Spinal cord (tissue), 9 donors: ENCODE measurements at regions not wholly inside any gene's neighbourhood (a gene's known extent, or its start where the extent isn't known, plus 50 kb on each side); places are given as distances from the start of the nearest gene placed in this dataset.

Source experiments
- DNase-seq, 6 donors: peaks; one replicate each; pipeline versions ENCODE4 v3.0.0 to v3.0.0-alpha.2; 2013 to 2015; ENCODE audit warnings: low spot score in 6 of 6, low read depth in 4 of 6
- H3K27ac ChIP-seq: one replicate; pipeline ENCODE4 v1.5.1; 2013; ENCODE audit warnings: low read depth, low read length, control low read depth
- H3K27me3 ChIP-seq: one replicate; pipeline ENCODE4 v1.6.1; 2013; ENCODE audit warnings: low read length; ENCODE audit not compliant: control insufficient read depth, insufficient read depth
- H3K36me3 ChIP-seq: one replicate; pipeline ENCODE4 v1.6.1; 2013; ENCODE audit warnings: low read length; ENCODE audit not compliant: control insufficient read depth, insufficient read depth
- H3K4me1 ChIP-seq: one replicate; pipeline ENCODE4 v1.6.1; 2013; ENCODE audit warnings: low read length; ENCODE audit not compliant: control insufficient read depth, insufficient read depth
- H3K4me3 ChIP-seq: one replicate; pipeline ENCODE4 v1.5.1; 2013; ENCODE audit warnings: low read depth, low read length, control low read depth
- H3K9me3 ChIP-seq: one replicate; pipeline ENCODE4 v1.6.1; 2013; ENCODE audit warnings: low read length; ENCODE audit not compliant: control insufficient read depth, insufficient read depth
- WGBS: methylation state at CpG from one replicate; pipeline ENCODE4 v1.1.5; 2013; ENCODE audit warnings: missing lambda C conversion rate; ENCODE audit not compliant: insufficient coverage; 5-methylcytosine and 5-hydroxymethylcytosine counted together
- donor health status: healthy.

- 73% methylated on average over 3 of the region's 7 CpGs for WGBS
- no peak overlapping the region for H3K4me3 ChIP-seq
- H3K27me3 ChIP-seq, result no peaks in the 10 kb centered on the region
- no peaks in the 10 kb centered on the region for H3K4me1 ChIP-seq
- H3K27ac ChIP-seq, result no peak overlapping the region
- no peak for DNase-seq
- no peaks in the 10 kb centered on the region for H3K36me3 ChIP-seq
- no peaks in the 10 kb centered on the region for H3K9me3 ChIP-seq
Measured at GRCh38 chr2:219844401-219845091, 217.1 kb downstream of the SLC4A3 start.

- Histone ChIP-seq H3K27ac (no peak overlapping the region), H3K27me3 (peaks cover 2% of the 10 kb centered on the region), H3K4me1 (peaks cover 9% of the 10 kb centered on the region), H3K9me3 (no peaks in the 10 kb centered on the region), H3K36me3 (no peaks in the 10 kb centered on the region), H3K4me3 (no peak overlapping the region)
- peak in 2 of 6 donors; percentile 14 to 65 for DNase-seq
- no CpG with 5 or more reads among the region's 3 CpGs for WGBS
Measured at GRCh38 chr2:219848882-219849281, 221.5 kb downstream of the SLC4A3 start.

- H3K9me3 ChIP-seq, result no peaks in the 10 kb centered on the region
- no peak for DNase-seq
- no peaks in the 10 kb centered on the region for H3K36me3 ChIP-seq
- WGBS, result 60% methylated on average over 1 of the region's 6 CpGs
- H3K4me3 ChIP-seq, result no peak overlapping the region
- no peak overlapping the region for H3K27ac ChIP-seq
- H3K4me1 ChIP-seq, result peaks cover 9% of the 10 kb centered on the region
- peaks cover 2% of the 10 kb centered on the region for H3K27me3 ChIP-seq
Measured at GRCh38 chr2:219851169-219851568, 223.7 kb downstream of the SLC4A3 start.

- WGBS, result 18% methylated on average over 16 of the region's 22 CpGs
- DNase-seq, result peak in 2 of 6 donors; percentile 54 to 82
Measured at GRCh38 chr2:219851801-219852481, 224.5 kb downstream of the SLC4A3 start.

DNA sequence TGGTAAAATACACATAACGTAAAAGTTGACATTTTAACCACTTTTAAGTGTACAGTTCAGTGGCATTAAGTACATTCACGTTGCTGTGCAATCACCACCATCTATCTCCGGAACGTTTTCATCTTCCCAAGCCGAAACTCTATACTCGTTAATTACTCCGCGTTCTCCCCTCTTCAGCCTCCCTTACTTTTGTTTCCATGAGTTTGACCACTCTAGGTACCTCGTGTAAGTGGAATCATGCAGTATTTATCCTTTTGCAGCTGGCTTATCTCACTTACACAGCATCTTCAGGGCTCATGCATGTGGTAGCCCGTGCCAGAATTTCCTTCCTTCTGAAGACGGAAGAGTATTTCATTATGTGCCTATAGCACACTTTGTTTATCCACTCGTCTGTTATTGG lies 225.2 kb downstream of the SLC4A3 start:
- Histone ChIP-seq H3K9me3 (no peaks in the 10 kb centered on the region), H3K27me3 (peaks cover 2% of the 10 kb centered on the region), H3K36me3 (no peaks in the 10 kb centered on the region), H3K4me3 (no peak overlapping the region), H3K4me1 (peaks cover 11% of the 10 kb centered on the region), H3K27ac (no peak overlapping the region)
- no peak for DNase-seq
- 80% methylated on average over 6 of the region's 12 CpGs for WGBS

More at GRCh38 chr2:219851801-219852481, 224.5 kb downstream of the SLC4A3 start:
- Histone ChIP-seq H3K36me3 (no peaks in the 10 kb centered on the region), H3K4me1 (peaks cover 9% of the 10 kb centered on the region), H3K9me3 (no peaks in the 10 kb centered on the region), H3K27ac (no peak overlapping the region), H3K4me3 (no peak overlapping the region), H3K27me3 (peaks cover 2% of the 10 kb centered on the region)

GRCh38 chr2:219856602-219857001 lies 229.2 kb downstream of the SLC4A3 start:
- 76% methylated on average over 3 of the region's 3 CpGs for WGBS
- Histone ChIP-seq H3K4me1 (peaks cover 10% of the 10 kb centered on the region), H3K36me3 (no peaks in the 10 kb centered on the region), H3K27me3 (peaks cover 2% of the 10 kb centered on the region), H3K9me3 (no peaks in the 10 kb centered on the region), H3K4me3 (no peak overlapping the region), H3K27ac (no peak overlapping the region)
- no peak for DNase-seq

DNA sequence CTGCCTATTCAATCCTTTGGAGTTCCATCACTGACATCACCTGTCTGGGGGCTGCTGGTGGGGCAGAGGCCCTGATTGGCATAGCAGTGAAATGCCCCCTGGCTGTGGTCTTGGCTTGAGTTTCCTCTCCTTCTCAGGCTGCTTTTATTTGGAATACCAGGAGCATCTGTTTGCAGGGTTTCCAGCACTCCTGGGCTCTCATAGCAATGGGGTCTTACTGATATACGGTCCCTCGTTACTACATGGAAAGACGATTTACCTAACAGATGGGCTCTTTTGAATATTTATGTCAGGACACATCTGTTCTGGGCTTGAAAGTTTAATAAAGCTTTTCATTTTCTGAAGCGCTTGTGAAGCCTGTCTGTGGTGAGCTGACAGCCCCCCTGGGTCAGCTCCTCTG lies 230.3 kb downstream of the SLC4A3 start:
- Histone ChIP-seq H3K27me3 (no peaks in the 10 kb centered on the region), H3K36me3 (no peaks in the 10 kb centered on the region), H3K4me3 (no peak overlapping the region), H3K4me1 (peaks cover 3% of the 10 kb centered on the region), H3K27ac (no peak overlapping the region), H3K9me3 (no peaks in the 10 kb centered on the region)
- peak in 2 of 6 donors; percentile 36 to 55 for DNase-seq
- 40% methylated on average over 1 of the region's 4 CpGs for WGBS

DNA sequence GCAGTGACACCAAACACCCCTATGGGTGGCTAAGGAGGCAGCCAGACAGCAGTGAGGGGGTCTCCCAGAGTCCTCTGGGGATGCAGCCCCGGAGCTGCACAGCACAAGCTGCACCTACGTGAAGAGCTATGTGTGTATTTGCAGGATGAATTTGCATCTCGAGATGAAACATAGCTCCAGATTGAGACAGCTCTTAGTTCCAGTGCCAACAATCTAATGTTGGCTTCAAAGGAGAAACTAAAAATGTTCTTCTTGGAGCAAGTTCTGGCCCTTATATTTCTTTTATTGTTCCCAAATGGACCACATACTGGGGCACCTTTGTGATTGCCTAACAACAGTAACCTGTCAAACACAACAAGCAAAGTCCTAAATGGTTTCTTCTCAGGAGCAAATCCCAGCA lies 233.9 kb downstream of the SLC4A3 start:
- no peaks in the 10 kb centered on the region for H3K27me3 ChIP-seq
- DNase-seq, result no peak
- H3K4me1 ChIP-seq, result peaks cover 3% of the 10 kb centered on the region
- H3K27ac ChIP-seq, result no peak overlapping the region
- no peaks in the 10 kb centered on the region for H3K9me3 ChIP-seq
- no peaks in the 10 kb centered on the region for H3K36me3 ChIP-seq
- WGBS, result 79% methylated on average over 3 of the region's 3 CpGs
- no peak overlapping the region for H3K4me3 ChIP-seq

- H3K9me3 ChIP-seq, result no peaks in the 10 kb centered on the region
- WGBS, result 0% methylated on average over 2 of the region's 2 CpGs
- DNase-seq, result no peak
- no peaks in the 10 kb centered on the region for H3K36me3 ChIP-seq
- H3K27me3 ChIP-seq, result no peaks in the 10 kb centered on the region
- no peak overlapping the region for H3K27ac ChIP-seq
- H3K4me1 ChIP-seq, result no peaks in the 10 kb centered on the region
- H3K4me3 ChIP-seq, result no peak overlapping the region
Measured at GRCh38 chr2:219864154-219864553, 236.7 kb downstream of the SLC4A3 start.

- Histone ChIP-seq H3K36me3 (no peaks in the 10 kb centered on the region), H3K27me3 (no peaks in the 10 kb centered on the region), H3K27ac (no peak overlapping the region), H3K4me3 (no peak overlapping the region), H3K4me1 (no peaks in the 10 kb centered on the region), H3K9me3 (no peaks in the 10 kb centered on the region)
- WGBS, result no CpG with 5 or more reads among the region's 2 CpGs
- DNase-seq, result no peak
Measured at GRCh38 chr2:219868635-219869034, 241.2 kb downstream of the SLC4A3 start.
